Ovary (tissue), 7 donors: ENCODE measurements at regions not wholly inside any gene's neighbourhood (a gene's known extent, or its start where the extent isn't known, plus 50 kb on each side); places are given as distances from the start of the nearest gene placed in this dataset.
"Not testable (repeated sequence)": the region's sequence is repeated elsewhere in the genome, so short reads cannot be mapped to it uniquely, and the experiment has no call there.

ENCODE experiments used
- DNase-seq, 5 donors: peaks; one replicate each; pipeline ENCODE4 v3.0.0-alpha.2; 2019 to 2020
- H3K27ac ChIP-seq, 2 donors: fragments of 200-600 bp; one replicate each; pipeline versions ENCODE4 v1.5.1 to v1.8.0; 2019 to 2022
- H3K27me3 ChIP-seq: fragments of 200-600 bp; one replicate; pipeline ENCODE4 v1.8.0; 2022
- H3K36me3 ChIP-seq: fragments of 200-600 bp; sonication (generic); one replicate; pipeline ENCODE4 v1.5.1; 2019
- H3K4me1 ChIP-seq: one replicate; pipeline ENCODE4 v1.8.1; 2013; ENCODE audit warnings: mild to moderate bottlenecking, moderate library complexity; ENCODE audit not compliant: insufficient read depth
- H3K4me3 ChIP-seq: fragments of 200-600 bp; sonication (generic); one replicate; pipeline ENCODE4 v1.5.1; 2017
- H3K9me3 ChIP-seq, 2 donors: fragments of 200-600 bp in 1 of 2; sonication (generic) in 1 of 2; one replicate each; pipeline versions ENCODE4 v1.5.1 to v1.8.1; 2013 to 2019; ENCODE audit warnings: mild to moderate bottlenecking in 1 of 2, moderate library complexity in 1 of 2
- EP300 ChIP-seq: sonication (generic); formaldehyde crosslinking; IDR thresholded peaks from one replicate; pipeline ENCODE4 v1.6.1; 2017; ENCODE audit warnings: antibody characterized with exemption
- POLR2A ChIP-seq: fragments of 450-650 bp; IDR thresholded peaks from one replicate; pipeline ENCODE4 v1.6.1; 2017; ENCODE audit warnings: antibody characterized with exemption, mild to moderate bottlenecking, moderate library complexity
- WGBS, 3 donors: extraction: QIAGEN DNeasy Blood & Tissue Kit in 1 of 3; methylation state at CpG; one replicate each; pipeline versions ENCODE4 v1.1.5 to v1.1.7; 2013 to 2017; 5-methylcytosine and 5-hydroxymethylcytosine counted together
- intact Hi-C, 4 donors: fragments of 100-400 bp; cut with DNase I; formaldehyde crosslinking; loops; one replicate each; pipeline versions ENCODE4 v1.11.0 to v1.15.1; 2022 to 2023
- TF ChIP-seq, protein P1 (sequence below), 3 donors: fragments of 450-650 bp in 2 of 3; fragments of 200-600 bp in 1 of 3; IDR thresholded peaks; one replicate each; pipeline versions ENCODE4 v1.5.1 to v1.8.0; 2016 to 2022; ENCODE audit warnings: antibody characterized with exemption in 3 of 3, mild to moderate bottlenecking in 1 of 3
- donor health status: DM: no; HTN: no; CAD: no; lungs with moderate emphysema.
- donor health status: DM: no; HTN: no; CAD: no.
- donor health status: Bipolar disorder and iron deficiency.
- donor health status: DM: no; HTN: no; CAD: no.
- donor health status: DM: yes; HTN: yes; CAD: no.

- WGBS, 3 donors: 76 to 87% (median 80%) methylated on average over 2 of the region's 2 CpGs
- Histone ChIP-seq H3K27me3 (no peaks in the 10 kb centered on the region), H3K27ac (no peak overlapping the region), H3K4me3 (no peak overlapping the region), H3K9me3 (no peaks in the 10 kb centered on the region), H3K4me1 (no peaks in the 10 kb centered on the region), H3K36me3 (no peaks in the 10 kb centered on the region)
- DNase-seq: no peak
- intact Hi-C loops: no loop called here
- TF ChIP-seq, protein P1, sequence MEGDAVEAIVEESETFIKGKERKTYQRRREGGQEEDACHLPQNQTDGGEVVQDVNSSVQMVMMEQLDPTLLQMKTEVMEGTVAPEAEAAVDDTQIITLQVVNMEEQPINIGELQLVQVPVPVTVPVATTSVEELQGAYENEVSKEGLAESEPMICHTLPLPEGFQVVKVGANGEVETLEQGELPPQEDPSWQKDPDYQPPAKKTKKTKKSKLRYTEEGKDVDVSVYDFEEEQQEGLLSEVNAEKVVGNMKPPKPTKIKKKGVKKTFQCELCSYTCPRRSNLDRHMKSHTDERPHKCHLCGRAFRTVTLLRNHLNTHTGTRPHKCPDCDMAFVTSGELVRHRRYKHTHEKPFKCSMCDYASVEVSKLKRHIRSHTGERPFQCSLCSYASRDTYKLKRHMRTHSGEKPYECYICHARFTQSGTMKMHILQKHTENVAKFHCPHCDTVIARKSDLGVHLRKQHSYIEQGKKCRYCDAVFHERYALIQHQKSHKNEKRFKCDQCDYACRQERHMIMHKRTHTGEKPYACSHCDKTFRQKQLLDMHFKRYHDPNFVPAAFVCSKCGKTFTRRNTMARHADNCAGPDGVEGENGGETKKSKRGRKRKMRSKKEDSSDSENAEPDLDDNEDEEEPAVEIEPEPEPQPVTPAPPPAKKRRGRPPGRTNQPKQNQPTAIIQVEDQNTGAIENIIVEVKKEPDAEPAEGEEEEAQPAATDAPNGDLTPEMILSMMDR (IDR thresholded peaks at IDR 0.05): no peak
- TF ChIP-seq EP300 (no peak), POLR2A (no peak)
Observed at GRCh38 chr2:176427549-176427948, 158.3 kb downstream of the MTX2 start.

DNA sequence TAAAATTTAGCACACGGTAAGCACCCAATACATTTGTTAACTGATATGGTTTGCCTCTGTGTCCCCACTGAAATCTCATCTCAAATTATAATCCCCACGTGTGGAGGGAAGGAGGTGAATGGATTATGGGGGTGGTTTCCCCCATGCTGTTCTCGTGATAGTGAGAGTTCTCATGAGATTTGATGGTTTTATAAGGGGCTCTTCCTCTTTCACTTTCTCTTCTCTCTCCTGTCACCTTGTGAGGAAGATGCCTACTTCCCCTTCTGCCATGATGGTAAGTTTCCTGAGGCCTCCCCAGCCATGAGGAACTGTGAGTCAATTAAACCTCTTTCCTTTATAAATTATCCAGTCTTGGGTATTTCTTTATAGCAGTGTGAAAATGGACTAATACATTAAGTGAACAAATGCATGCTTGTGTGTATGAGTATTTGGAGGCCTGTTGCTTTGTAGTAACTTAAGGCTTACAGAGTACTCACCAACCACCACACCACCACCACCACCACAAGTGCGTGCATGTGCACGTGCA lies 159.8 kb downstream of the MTX2 start:
- not testable (repeated sequence) for DNase-seq

GRCh38 chr2:176432434-176432833 lies 163.2 kb downstream of the MTX2 start:
- Histone ChIP-seq H3K27ac (no peak overlapping the region), H3K36me3 (no peaks in the 10 kb centered on the region), H3K9me3 (no peaks in the 10 kb centered on the region), H3K4me1 (no peaks in the 10 kb centered on the region), H3K27me3 (no peaks in the 10 kb centered on the region), H3K4me3 (no peak overlapping the region)
- no peak for DNase-seq
- no peak for TF ChIP-seq EP300
- TF ChIP-seq, protein P1 (IDR thresholded peaks at IDR 0.05): no peak
- TF ChIP-seq POLR2A: no peak
- WGBS, 3 donors: 58 to 77% (median 64%) methylated on average over 2 of the region's 2 CpGs
- intact Hi-C loops: no loop called here

More for the DNA sequence above, 159.8 kb downstream of the MTX2 start:
- intact Hi-C loops, H3K9me3 ChIP-seq, H3K36me3 ChIP-seq, H3K27me3 ChIP-seq, H3K27ac ChIP-seq, H3K4me3 ChIP-seq, H3K4me1 ChIP-seq: not testable (repeated sequence)
- 69 to 83% (median 74%) methylated on average over 5 of the region's 5 CpGs for WGBS, 3 donors

- Histone ChIP-seq H3K9me3 (no peaks in the 10 kb centered on the region), H3K27ac (no peak overlapping the region), H3K4me1 (no peaks in the 10 kb centered on the region), H3K36me3 (no peaks in the 10 kb centered on the region), H3K4me3 (no peak overlapping the region), H3K27me3 (no peaks in the 10 kb centered on the region)
- no peak for TF ChIP-seq POLR2A
- TF ChIP-seq, protein P1 (IDR thresholded peaks at IDR 0.05): no peak
- TF ChIP-seq EP300: no peak
- 44 to 57% (median 50%) methylated on average over 3 of the region's 3 CpGs for WGBS, 3 donors
- DNase-seq: no peak
- intact Hi-C loops: no loop called here
Observed at GRCh38 chr2:176435729-176436128, 166.5 kb downstream of the MTX2 start.

DNA sequence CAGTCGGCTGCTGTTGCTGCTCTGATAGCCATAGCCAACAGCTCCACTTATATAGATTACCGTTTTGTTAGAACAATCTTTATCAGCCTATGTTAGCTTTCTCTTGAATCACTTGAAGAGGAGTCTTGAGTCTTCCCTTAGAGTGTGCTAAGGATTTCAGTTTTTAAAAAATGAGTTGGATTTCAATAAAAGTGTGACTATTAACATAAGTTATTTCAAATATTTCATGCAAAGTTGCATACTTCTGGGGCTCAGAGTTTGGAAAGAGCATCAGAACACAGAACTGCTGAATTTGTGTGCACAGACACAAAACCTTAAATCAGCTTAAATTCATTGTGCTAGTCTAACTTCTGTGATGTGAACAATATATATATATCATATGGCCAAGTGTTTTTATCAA lies 174.7 kb downstream of the MTX2 start:
- intact Hi-C loops: no loop called here
- no peak for TF ChIP-seq POLR2A
- no peak for TF ChIP-seq EP300
- TF ChIP-seq, protein P1 (IDR thresholded peaks at IDR 0.05): no peak
- H3K27me3 ChIP-seq: no peaks in the 10 kb centered on the region
- no peak overlapping the region for H3K4me3 ChIP-seq
- H3K4me1 ChIP-seq: no peaks in the 10 kb centered on the region
- H3K9me3 ChIP-seq: no peaks in the 10 kb centered on the region
- no peak overlapping the region for H3K27ac ChIP-seq
- H3K36me3 ChIP-seq: no peaks in the 10 kb centered on the region
- WGBS, 3 donors: 59 to 64% (median 61%) methylated on average over 2 of the region's 2 CpGs
- DNase-seq: no peak
